Muscle of leg (tissue), 3 donors: ENCODE measurements at regions not wholly inside any gene's neighbourhood (a gene's known extent, or its start where the extent isn't known, plus 50 kb on each side); places are given as distances from the start of the nearest gene placed in this dataset.

ENCODE experiments used
- DNase-seq: peaks from one replicate; pipeline ENCODE4 v3.0.0; 2013
- H3K27ac ChIP-seq: one replicate; pipeline ENCODE4 v1.5.1; 2013; ENCODE audit warnings: mild to moderate bottlenecking, low read length, control low read depth
- H3K27me3 ChIP-seq: one replicate; pipeline ENCODE4 v1.6.1; 2013; ENCODE audit warnings: low read length; ENCODE audit not compliant: control insufficient read depth, insufficient read depth
- H3K36me3 ChIP-seq: one replicate; pipeline ENCODE4 v1.6.1; 2013; ENCODE audit warnings: low read length; ENCODE audit not compliant: control insufficient read depth, insufficient read depth
- H3K4me1 ChIP-seq: one replicate; pipeline ENCODE4 v1.6.1; 2013; ENCODE audit warnings: low read length; ENCODE audit not compliant: control insufficient read depth, insufficient read depth
- H3K4me3 ChIP-seq: one replicate; pipeline ENCODE4 v1.5.1; 2013; ENCODE audit warnings: low read length, control low read depth
- H3K9me3 ChIP-seq: replicated peaks from 2 replicates; pipeline ENCODE4 v1.6.1; 2013; ENCODE audit warnings: low read depth, low read length; ENCODE audit not compliant: control insufficient read depth
- WGBS: methylation state at CpG from one replicate; pipeline ENCODE4 v1.1.5; 2013; ENCODE audit warnings: missing lambda C conversion rate; ENCODE audit not compliant: insufficient coverage; 5-methylcytosine and 5-hydroxymethylcytosine counted together

DNA sequence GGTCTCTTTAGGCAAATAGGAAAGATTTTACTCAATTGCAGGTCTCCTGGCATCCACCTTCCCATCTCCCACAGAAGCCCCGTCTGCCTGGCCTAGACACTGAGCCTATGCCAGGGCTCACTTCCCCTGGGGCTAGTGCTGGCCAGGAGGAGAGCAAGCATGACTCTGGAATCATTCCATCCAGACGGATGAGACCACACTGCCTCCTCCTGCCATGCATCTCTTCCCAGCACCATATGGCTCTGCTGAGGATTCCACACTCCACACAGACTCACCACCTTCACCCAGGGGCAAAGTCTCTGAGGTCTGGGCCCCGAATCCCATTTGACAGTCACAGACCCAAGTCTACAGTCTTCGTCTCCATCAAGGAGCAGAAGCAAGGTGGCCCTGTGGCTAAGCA is 346.5 kb downstream of the C16orf95 start:
- Histone ChIP-seq H3K27me3 (peaks cover 7% of the 10 kb centered on the region), H3K4me1 (peaks cover 26% of the 10 kb centered on the region), H3K4me3 (no peak overlapping the region), H3K36me3 (no peaks in the 10 kb centered on the region), H3K9me3 (peaks cover 6% of the 10 kb centered on the region), H3K27ac (no peak overlapping the region)
- DNase-seq = no peak
- WGBS = 50% methylated on average over 3 of the region's 4 CpGs

DNA sequence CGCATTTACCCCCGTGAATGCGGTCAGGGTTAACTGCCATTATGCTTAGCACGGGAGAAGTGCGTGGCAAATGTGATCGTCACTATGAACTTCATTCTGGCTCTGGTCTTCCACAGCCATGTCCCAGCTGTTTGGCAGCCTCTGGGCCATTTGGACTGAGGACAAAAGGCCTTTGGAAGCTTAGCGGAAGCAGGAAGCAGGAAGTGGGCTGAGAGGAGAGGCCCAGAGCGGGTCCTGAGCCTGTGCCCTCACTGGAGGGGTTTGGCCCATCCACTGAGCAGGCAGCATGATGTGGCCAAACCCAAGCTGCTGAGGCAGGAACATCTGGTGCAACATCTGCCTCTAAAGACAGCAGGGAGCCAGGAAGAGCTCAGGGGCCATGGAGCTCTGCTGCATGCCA is 345.9 kb downstream of the C16orf95 start:
- Histone ChIP-seq H3K27ac (peak overlapping the region; percentile 3), H3K27me3 (peaks cover 7% of the 10 kb centered on the region), H3K9me3 (peaks cover 6% of the 10 kb centered on the region), H3K4me1 (peaks cover 23% of the 10 kb centered on the region), H3K4me3 (no peak overlapping the region), H3K36me3 (no peaks in the 10 kb centered on the region)
- peak; percentile 92 for DNase-seq
- 36% methylated on average over 8 of the region's 8 CpGs for WGBS

DNA sequence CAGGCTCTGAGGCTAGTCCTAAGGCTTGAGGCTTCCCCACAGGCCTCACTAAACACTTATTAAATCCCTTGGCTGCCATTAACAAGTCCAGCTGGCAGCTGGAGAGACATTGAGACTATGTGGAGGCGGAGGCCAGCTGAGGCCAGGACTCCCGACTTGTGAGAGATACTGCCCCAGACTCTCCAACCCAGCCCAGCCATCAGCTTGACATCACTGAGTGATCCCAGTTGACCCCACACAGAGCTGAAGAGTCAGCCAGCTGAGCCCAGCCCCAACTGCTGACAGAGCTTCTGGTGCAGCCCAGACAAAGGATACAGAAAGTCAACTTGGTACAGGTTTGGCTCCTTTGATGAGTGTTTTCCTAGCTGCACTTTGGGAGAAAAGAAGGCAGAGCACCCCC is 343.1 kb downstream of the C16orf95 start:
- Histone ChIP-seq H3K9me3 (peaks cover 6% of the 10 kb centered on the region), H3K4me3 (no peak overlapping the region), H3K4me1 (peaks cover 21% of the 10 kb centered on the region), H3K27me3 (peaks cover 6% of the 10 kb centered on the region), H3K36me3 (no peaks in the 10 kb centered on the region), H3K27ac (no peak overlapping the region)
- no peak for DNase-seq
- WGBS = 57% methylated on average over 2 of the region's 2 CpGs

DNA sequence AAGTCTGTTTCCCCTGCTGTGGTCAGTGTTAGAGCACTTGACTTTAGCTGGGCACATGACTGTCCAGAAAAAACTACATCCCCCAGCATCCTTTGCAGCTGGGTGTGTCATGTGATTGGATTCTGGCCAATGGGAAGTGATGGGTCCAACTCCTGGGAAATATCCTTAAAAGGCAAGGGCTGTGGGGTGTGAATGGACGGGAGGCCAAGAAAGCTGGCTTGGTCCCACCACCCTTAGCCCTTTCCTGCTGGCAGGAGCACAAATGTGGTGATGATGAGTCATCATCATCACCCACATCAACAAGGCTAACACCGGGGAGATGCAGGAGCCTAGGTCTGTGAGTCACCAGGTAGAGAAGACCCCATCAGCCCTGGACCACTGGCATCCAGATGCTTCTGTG is 341.7 kb downstream of the C16orf95 start:
- peaks cover 18% of the 10 kb centered on the region for H3K4me1 ChIP-seq
- H3K9me3 ChIP-seq = peaks cover 6% of the 10 kb centered on the region
- no peaks in the 10 kb centered on the region for H3K36me3 ChIP-seq
- H3K27ac ChIP-seq = no peak overlapping the region
- DNase-seq = no peak
- H3K4me3 ChIP-seq = no peak overlapping the region
- WGBS = no CpG with 5 or more reads among the region's 2 CpGs
- peaks cover 6% of the 10 kb centered on the region for H3K27me3 ChIP-seq

DNA sequence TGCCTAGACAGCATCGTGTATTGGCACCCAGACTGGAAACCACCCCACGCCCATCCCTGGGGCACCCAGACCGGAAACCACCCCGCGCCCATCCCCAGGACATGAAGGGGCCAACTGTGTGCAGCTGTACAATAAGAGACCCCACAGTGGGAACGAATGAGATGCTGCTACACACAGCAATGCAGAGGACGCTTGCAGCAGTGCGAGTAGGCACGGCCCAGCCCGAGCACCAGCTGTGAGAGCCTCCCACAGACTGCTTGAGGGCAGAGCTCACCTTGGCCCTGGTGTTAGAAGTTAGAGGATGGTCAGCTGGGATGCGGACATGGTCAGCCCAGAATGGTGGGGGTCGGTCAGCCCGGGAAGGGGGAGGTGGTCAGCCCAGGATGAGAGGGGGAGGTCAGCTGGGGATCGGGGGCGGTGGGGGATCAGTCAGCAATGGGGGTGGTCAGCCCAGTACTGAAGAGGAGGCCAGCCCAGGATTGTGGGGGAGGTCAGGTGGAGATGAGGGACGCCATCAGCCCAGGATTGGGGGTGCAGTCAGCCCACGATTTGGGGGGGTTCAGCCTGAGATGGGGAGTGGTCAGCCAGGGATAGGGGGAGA is 340.0 kb downstream of the C16orf95 start:
- DNase-seq = no peak
- H3K27me3 ChIP-seq = peaks cover 6% of the 10 kb centered on the region
- no peaks in the 10 kb centered on the region for H3K36me3 ChIP-seq
- no peak overlapping the region for H3K27ac ChIP-seq
- H3K9me3 ChIP-seq = peaks cover 6% of the 10 kb centered on the region
- peaks cover 5% of the 10 kb centered on the region for H3K4me1 ChIP-seq
- no peak overlapping the region for H3K4me3 ChIP-seq
- 82% methylated on average over 17 of the region's 17 CpGs for WGBS

DNA sequence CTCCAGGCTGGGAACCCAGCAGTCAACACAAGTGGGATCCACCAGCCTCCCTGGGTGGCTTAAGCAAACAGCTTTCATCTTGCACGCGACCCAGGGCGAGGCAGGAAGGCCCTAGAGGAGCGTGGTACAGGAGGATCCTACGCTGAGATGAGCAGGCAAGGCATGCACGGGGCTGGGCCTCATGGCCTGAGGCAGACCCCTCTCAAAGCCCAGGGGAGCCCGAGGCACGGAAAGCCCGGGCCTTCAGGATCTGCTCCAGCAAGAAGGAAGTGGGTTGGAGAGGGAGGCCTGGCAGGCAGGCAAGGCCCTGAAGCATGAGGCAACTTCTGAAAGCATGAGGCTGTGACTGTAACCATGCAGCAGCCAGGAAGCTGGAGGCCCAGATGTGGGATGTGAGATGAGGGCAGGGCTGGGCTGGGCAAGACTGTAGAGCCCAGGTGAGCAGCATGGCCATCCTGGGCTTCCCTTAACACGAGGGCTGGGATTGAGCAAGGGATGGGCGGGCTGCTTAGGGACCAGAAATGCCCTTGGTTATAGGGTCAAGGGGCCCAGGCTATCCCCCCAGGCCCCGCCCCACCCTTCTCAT is 338.7 kb downstream of the C16orf95 start:
- no peak for DNase-seq
- peaks cover 5% of the 10 kb centered on the region for H3K4me1 ChIP-seq
- peaks cover 6% of the 10 kb centered on the region for H3K9me3 ChIP-seq
- H3K27me3 ChIP-seq = peaks cover 10% of the 10 kb centered on the region
- 57% methylated on average over 7 of the region's 12 CpGs for WGBS
- H3K36me3 ChIP-seq = no peaks in the 10 kb centered on the region
- no peak overlapping the region for H3K4me3 ChIP-seq
- no peak overlapping the region for H3K27ac ChIP-seq

DNA sequence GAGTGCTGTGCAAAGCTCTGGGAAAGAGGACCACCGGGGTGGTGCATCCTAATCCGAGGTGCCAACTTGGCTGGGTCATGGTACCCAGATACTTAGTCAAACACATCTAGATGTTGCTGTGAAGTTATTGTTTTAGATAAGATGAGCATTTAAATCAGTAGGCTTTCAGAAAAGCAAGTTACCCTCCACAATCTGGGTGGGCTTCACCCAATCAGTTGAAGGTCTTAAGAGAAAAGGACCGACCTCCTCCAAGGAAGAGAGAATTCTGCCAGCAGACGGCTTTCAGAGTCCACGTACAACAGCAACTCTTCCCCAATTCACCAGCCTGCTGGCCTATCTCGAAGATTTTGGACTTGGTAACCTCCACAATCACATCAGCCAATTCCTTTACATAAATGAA is 338.1 kb downstream of the C16orf95 start:
- no peak for DNase-seq
- H3K36me3 ChIP-seq = no peaks in the 10 kb centered on the region
- H3K27me3 ChIP-seq = peaks cover 6% of the 10 kb centered on the region
- 83% methylated on average over 1 of the region's 6 CpGs for WGBS
- no peak overlapping the region for H3K27ac ChIP-seq
- H3K4me1 ChIP-seq = peaks cover 5% of the 10 kb centered on the region
- peaks cover 3% of the 10 kb centered on the region for H3K9me3 ChIP-seq
- H3K4me3 ChIP-seq = no peak overlapping the region

DNA sequence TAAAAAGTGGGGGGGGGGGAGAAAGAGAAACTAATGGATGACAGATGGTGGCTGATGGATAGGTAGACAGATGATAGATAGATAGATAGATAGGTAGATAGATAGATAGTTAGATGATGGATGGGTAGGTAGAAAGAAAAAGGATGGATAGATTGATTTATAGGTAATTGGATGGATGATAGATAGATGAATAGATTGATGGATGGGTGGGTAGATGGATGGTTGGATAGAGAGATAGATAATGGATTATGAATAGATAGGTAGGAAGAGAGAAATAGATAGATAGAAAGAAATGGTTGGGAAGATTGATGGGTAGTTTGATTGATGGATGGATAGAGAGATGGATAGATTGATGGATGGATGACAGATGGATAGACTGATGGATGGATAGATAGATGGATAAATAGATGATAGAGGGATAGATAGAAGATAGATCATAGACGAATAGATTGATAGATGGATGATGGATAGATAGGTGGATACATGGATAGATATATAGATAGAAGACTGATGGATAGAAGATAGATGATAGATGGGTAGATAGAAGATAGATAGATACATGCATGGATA is 337.1 kb downstream of the C16orf95 start:
- 100% methylated on average over 1 of the region's 1 CpG for WGBS
- peaks cover 6% of the 10 kb centered on the region for H3K27me3 ChIP-seq
- H3K27ac ChIP-seq = no peak overlapping the region
- DNase-seq = no peak
- no peaks in the 10 kb centered on the region for H3K9me3 ChIP-seq
- H3K4me1 ChIP-seq = peaks cover 5% of the 10 kb centered on the region
- H3K36me3 ChIP-seq = no peaks in the 10 kb centered on the region
- no peak overlapping the region for H3K4me3 ChIP-seq

DNA sequence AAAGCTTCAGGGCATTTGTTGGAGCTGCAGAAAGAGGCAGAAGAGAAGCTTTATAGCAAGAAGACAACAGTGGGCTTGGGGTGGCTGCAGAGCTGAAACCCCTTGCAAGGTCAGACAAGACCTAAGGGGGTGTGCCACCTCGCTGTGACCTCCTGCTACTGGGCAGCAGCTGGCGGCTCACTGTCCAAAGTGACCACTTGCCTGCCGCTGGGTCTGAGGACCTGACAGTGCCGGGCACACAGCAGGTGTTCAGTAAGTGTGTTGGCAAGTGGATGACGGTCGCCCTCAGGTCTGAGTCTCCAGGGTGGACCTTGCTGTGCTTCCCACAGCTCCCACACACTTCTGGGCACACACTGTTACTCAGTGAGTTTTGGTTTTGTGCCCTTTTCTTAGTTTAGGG is 336.5 kb downstream of the C16orf95 start:
- DNase-seq = no peak
- Histone ChIP-seq H3K4me1 (peaks cover 3% of the 10 kb centered on the region), H3K4me3 (no peak overlapping the region), H3K27me3 (peaks cover 6% of the 10 kb centered on the region), H3K27ac (no peak overlapping the region), H3K36me3 (no peaks in the 10 kb centered on the region), H3K9me3 (no peaks in the 10 kb centered on the region)
- 89% methylated on average over 1 of the region's 6 CpGs for WGBS

DNA sequence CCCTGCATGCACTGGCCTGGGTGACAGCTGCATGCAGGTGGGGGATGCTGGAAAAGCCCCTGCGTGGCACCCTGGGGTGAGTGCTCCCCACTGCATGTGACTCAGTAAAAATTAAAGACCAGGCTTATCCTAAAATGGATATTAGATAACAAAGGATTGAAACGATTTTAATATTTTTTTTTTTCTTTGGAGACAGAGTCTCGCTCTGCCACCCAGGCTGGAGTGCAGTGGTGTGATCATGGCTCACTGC is 334.9 kb downstream of the C16orf95 start:
- H3K27ac ChIP-seq = no peak overlapping the region
- H3K9me3 ChIP-seq = no peaks in the 10 kb centered on the region
- peaks cover 8% of the 10 kb centered on the region for H3K27me3 ChIP-seq
- H3K4me3 ChIP-seq = no peak overlapping the region
- no peaks in the 10 kb centered on the region for H3K36me3 ChIP-seq
- no peak for DNase-seq
- no CpG with 5 or more reads among the region's 3 CpGs for WGBS
- no peaks in the 10 kb centered on the region for H3K4me1 ChIP-seq

DNA sequence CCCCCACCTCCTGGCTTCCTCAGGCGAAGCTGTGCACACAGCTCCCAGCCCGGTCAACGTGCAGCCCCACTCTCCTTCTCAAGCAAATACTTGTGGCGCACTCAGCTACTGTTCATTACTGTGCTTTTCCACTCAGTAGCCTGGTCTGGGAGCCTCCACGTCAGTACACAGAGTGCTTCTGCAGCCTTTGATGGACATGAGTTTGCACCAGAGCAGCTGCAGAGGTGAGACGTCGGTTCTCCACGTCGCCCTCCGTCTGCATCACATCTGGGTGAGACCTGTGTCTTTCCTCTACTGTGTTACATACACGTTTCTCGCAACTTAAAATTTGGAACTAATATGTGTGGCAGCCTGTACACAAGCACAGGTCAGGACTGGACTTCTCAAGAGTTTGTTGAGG is 334.3 kb downstream of the C16orf95 start:
- 50% methylated on average over 12 of the region's 12 CpGs for WGBS
- H3K27me3 ChIP-seq = peaks cover 12% of the 10 kb centered on the region
- no peaks in the 10 kb centered on the region for H3K36me3 ChIP-seq
- no peak overlapping the region for H3K27ac ChIP-seq
- no peak for DNase-seq
- H3K4me3 ChIP-seq = no peak overlapping the region
- no peaks in the 10 kb centered on the region for H3K9me3 ChIP-seq
- H3K4me1 ChIP-seq = no peaks in the 10 kb centered on the region
